Spleen (tissue), 7 donors: ENCODE measurements at regions not wholly inside any gene's neighbourhood (a gene's known extent, or its start where the extent isn't known, plus 50 kb on each side); places are given as distances from the start of the nearest gene placed in this dataset.

Experiments used
- CTCF ChIP-seq, 11 experiments: fragments of 200-600 bp in 7 of 11; fragments of 450-650 bp in 4 of 11; sonication (generic) in 4 of 11; IDR thresholded peaks in 8 of 11; conservative IDR thresholded peaks in 3 of 11; 1 replicate in 7 of 11; 2 replicates in 4 of 11; pipeline versions ENCODE4 v1.4.0 to v1.8.0; 2016 to 2021; ENCODE audit warnings: antibody characterized with exemption in 11 of 11, inconsistent platforms in 4 of 11, mild to moderate bottlenecking in 1 of 11
- POLR2A ChIP-seq, 3 donors: fragments of 450-650 bp; IDR thresholded peaks; one replicate each; pipeline ENCODE4 v1.5.1; 2017; ENCODE audit warnings: antibody characterized with exemption in 3 of 3, mild to moderate bottlenecking in 1 of 3
- POLR2AphosphoS5 ChIP-seq, 3 donors: sonication (generic); formaldehyde crosslinking; IDR thresholded peaks; one replicate each; pipeline ENCODE4 v1.5.1; 2017; ENCODE audit warnings: antibody characterized with exemption in 3 of 3
- donor health status: DM: no; HTN: no; CAD: no; lungs with moderate emphysema.
- donor health status: DM: no; HTN: no; CAD: no.
- donor health status: DM: no; HTN: no; CAD: no.

GRCh38 chr6:139483079-139483478 lies 108.6 kb upstream of the CITED2 start:
- no peak for TF ChIP-seq POLR2A (IDR thresholded peaks at IDR 0.05)
- no peak for TF ChIP-seq CTCF (IDR thresholded peaks at IDR 0.05 in 8 of 11, conservative IDR thresholded peaks at IDR 0.05 in 3 of 11)
- TF ChIP-seq POLR2AphosphoS5 (IDR thresholded peaks at IDR 0.05), result no peak
